ENCODE measurements at regions not wholly inside any gene's neighbourhood (a gene's known extent, or its start where the extent isn't known, plus 50 kb on each side); places are given as distances from the start of the nearest gene placed in this dataset.

DNA sequence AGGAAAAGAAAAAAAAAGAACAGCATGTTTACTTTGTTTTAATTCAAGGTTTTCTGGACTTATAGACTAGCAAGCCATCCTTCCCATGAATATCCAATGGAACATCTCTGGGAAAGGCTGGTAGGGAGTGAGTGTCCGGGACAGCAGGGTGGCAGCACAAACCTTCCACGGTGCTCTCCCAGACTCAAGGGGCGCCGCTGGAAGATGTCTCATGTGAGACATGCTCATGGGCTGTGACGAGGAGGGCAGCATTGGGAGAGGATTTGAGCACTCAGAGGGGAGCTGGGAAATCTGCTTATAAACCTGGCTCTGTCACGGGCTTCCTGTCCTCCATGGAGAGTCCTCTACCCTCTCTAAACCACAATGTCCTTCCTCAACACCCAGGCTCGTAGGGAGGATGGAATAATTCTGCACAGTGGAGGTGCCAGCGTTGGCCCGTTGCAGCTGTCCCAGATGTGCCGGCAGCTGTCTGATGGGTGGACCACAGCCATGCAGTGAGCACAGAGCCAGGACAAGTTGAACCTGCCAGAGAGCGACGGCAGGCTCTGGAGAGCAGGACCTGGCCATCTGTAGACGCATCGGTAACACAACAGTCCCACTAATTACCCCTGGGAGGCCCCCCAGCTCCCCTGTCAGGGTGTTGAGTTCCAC lies 100.1 kb upstream of the IGSF21 start:
- TF ChIP-seq, protein P1, sequence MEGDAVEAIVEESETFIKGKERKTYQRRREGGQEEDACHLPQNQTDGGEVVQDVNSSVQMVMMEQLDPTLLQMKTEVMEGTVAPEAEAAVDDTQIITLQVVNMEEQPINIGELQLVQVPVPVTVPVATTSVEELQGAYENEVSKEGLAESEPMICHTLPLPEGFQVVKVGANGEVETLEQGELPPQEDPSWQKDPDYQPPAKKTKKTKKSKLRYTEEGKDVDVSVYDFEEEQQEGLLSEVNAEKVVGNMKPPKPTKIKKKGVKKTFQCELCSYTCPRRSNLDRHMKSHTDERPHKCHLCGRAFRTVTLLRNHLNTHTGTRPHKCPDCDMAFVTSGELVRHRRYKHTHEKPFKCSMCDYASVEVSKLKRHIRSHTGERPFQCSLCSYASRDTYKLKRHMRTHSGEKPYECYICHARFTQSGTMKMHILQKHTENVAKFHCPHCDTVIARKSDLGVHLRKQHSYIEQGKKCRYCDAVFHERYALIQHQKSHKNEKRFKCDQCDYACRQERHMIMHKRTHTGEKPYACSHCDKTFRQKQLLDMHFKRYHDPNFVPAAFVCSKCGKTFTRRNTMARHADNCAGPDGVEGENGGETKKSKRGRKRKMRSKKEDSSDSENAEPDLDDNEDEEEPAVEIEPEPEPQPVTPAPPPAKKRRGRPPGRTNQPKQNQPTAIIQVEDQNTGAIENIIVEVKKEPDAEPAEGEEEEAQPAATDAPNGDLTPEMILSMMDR (IDR thresholded peaks at IDR 0.05; ENCODE audit: low read length, missing control alignments) = no peak
- DNase-seq (ENCODE audit: low read depth) = no peak
- H3K4me3 ChIP-seq (replicated peaks; ENCODE audit: low read depth, low read length) = no peak overlapping the region

DNA sequence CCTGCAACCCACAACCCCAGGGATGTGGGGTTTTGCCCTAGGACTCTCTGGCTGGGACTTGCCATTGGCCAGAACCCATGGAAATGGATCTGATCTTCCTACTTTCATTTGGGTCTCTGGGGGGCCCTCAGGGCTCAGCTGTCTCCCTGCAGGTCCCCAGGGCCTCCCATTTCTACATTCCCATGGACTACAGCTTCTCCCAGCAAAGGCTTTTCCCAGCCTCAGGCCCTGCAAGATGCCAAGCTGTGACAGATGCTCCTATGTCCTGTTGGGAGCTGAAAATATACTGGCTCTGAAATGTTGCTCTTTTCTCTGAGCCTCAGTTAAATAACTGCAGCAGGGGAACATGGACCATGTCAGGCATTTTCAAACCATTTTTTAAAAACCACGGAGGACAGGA lies 99.5 kb upstream of the IGSF21 start:
- no peak overlapping the region for H3K4me3 ChIP-seq (replicated peaks; ENCODE audit: low read depth, low read length)
- TF ChIP-seq, protein P1 (IDR thresholded peaks at IDR 0.05; ENCODE audit: low read length, missing control alignments) = no peak
- no peak for DNase-seq (ENCODE audit: low read depth)

DNA sequence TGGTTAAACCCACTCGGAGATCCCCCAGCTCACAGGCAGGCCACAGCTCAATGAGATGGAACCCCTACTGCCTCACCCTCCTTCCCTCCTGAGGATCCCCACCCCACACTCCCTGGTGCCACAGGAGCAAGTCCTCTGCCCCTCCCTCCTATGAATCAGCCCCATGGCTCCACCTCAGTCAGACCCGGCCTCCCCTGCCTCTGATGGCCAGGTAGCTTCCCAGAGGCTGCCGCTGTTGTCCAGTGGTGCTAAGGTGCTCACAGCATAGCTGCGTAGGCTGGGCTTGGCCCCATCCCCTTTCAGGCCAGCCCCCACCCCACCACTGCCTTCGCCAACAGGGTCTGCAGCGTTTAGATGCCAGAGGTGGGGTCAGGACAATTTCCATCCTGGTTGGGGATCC lies 98.5 kb upstream of the IGSF21 start:
- no peak overlapping the region for H3K4me3 ChIP-seq (replicated peaks; ENCODE audit: low read depth, low read length)
- TF ChIP-seq, protein P1 (IDR thresholded peaks at IDR 0.05; ENCODE audit: low read length, missing control alignments) = no peak
- DNase-seq (ENCODE audit: low read depth) = no peak

DNA sequence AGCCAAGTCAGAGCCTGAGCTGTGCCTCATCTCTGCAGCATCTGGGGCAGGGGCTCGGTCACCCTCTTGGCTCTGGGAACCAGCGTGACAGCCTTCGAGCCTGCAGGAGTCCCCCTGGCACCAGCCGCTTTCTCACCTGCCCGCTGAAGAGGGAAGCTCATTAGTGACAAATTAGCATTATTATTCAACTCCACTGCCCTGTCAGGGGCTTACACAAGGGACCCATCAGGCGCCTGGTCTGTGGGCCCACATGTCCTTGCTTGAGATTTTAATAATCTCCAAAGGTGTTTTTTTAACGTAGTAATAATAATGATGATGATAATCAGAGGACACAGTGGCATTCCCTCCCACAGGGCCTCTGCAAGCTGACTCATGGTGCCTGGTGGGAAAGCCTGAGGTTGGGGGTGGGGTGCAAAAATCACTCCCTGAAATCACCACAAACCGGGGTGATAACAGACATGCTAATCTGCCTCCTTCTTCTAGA lies 98.1 kb upstream of the IGSF21 start:
- no peak overlapping the region for H3K4me3 ChIP-seq (replicated peaks; ENCODE audit: low read depth, low read length)
- TF ChIP-seq, protein P1 (IDR thresholded peaks at IDR 0.05; ENCODE audit: low read length, missing control alignments) = no peak
- DNase-seq (ENCODE audit: low read depth) = no peak

DNA sequence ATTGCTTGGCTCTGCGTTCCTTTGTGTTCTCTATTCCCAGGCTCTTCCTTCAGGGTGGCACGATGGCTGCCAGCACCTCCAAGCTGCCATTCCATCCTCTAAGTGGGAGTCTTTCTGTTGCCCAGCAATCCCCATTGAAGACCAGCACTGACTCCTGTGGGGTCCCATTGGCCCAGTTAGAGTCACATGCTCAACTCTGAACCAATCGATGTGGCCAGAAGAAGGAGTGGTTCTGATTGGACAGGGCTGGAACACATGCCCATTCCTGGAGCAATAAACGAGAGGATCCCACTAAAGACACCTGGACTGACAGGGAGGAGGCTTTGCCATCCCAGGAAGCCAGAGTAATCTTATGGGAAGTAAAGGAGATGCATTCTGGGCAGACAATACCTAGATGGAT lies 97.2 kb upstream of the IGSF21 start:
- TF ChIP-seq, protein P1 (IDR thresholded peaks at IDR 0.05; ENCODE audit: low read length, missing control alignments) = no peak
- no peak for DNase-seq (ENCODE audit: low read depth)
- H3K4me3 ChIP-seq (replicated peaks; ENCODE audit: low read depth, low read length) = no peak overlapping the region

DNA sequence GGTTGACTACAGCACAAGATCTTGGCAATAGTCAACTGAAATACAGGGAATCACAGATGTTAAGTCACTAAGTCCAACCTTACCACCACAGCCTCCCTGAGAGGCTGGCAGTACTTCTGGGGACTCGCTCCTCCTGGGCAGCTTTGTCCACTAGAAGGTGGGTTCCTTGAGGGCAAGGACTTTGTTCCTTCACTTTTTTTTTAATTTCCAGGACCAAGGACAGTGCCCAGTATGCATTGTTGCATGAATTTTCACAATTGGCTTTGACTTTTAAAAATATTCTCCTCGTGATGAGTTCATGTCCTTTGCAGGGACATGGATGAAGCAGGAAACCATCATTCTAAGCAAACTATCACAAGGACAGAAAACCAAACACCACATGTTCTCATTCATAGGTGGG lies 96.7 kb upstream of the IGSF21 start:
- TF ChIP-seq, protein P1 (IDR thresholded peaks at IDR 0.05; ENCODE audit: low read length, missing control alignments) = no peak
- H3K4me3 ChIP-seq (replicated peaks; ENCODE audit: low read depth, low read length) = no peak overlapping the region
- DNase-seq (ENCODE audit: low read depth) = no peak

DNA sequence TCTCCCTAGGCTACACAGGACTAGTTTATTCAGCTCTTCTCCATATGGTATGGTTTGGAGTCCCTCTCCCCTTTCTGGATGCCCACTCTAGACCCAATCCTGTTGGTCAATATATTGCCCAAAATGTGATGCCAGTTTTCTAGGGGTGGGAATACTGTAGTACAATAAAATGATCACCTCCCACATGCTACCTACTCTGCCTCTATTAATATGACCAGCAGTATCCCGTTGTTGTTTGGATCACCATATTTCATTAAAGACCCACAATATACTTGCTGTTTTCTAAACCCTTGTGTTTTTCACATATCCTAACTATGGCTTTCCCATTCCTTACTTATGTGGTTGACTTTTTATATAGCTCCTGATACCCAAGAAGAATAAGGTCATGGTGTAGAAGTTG lies 95.9 kb upstream of the IGSF21 start:
- no peak overlapping the region for H3K4me3 ChIP-seq (replicated peaks; ENCODE audit: low read depth, low read length)
- TF ChIP-seq, protein P1 (IDR thresholded peaks at IDR 0.05; ENCODE audit: low read length, missing control alignments) = no peak
- no peak for DNase-seq (ENCODE audit: low read depth)

All from fibroblast of pulmonary artery (primary cell).